ENCODE measurements at regions not wholly inside any gene's neighbourhood (a gene's known extent, or its start where the extent isn't known, plus 50 kb on each side); places are given as distances from the start of the nearest gene placed in this dataset.

- Histone ChIP-seq H3K79me2 (ENCODE audit: insufficient read depth, low read length) (no peaks in the 10 kb centered on the region), H3K9ac (ENCODE audit: low read length) (no peak overlapping the region), H3K4me3 (ENCODE audit: insufficient read depth, low read depth, low read length) (no peak overlapping the region), H3K9me3 (ENCODE audit: insufficient read depth, low read depth, low read length) (no peaks in the 10 kb centered on the region), H3K4me2 (ENCODE audit: low read length) (no peak overlapping the region), H3K27ac (ENCODE audit: low read depth, low read length) (no peak overlapping the region), H2AFZ (ENCODE audit: low read depth, low read length) (no peak overlapping the region), H3K4me1 (ENCODE audit: insufficient read depth, low read length) (no peaks in the 10 kb centered on the region), H3K36me3 (ENCODE audit: insufficient read depth, low read length) (no peaks in the 10 kb centered on the region), H3K27me3 (ENCODE audit: insufficient read depth, low read length) (no peaks in the 10 kb centered on the region), H4K20me1 (ENCODE audit: insufficient read depth, low read length) (no peaks in the 10 kb centered on the region)
- H3K4me1 Mint-ChIP-seq (ENCODE audit: low read depth, unreplicated experiment), result peaks cover 1% of the 10 kb centered on the region
- no peak overlapping the region for H3K4me3 Mint-ChIP-seq (ENCODE audit: unreplicated experiment)
- no peaks in the 10 kb centered on the region for H3K27me3 Mint-ChIP-seq (ENCODE audit: low read depth, unreplicated experiment)
- no peaks in the 10 kb centered on the region for H3K9me3 Mint-ChIP-seq (ENCODE audit: unreplicated experiment)
- DNase-seq (ENCODE audit: low read depth) (no peak), FAIRE-seq (no peak)
- no peak overlapping the region for H3K27ac Mint-ChIP-seq (ENCODE audit: unreplicated experiment)
- H3K36me3 Mint-ChIP-seq (ENCODE audit: low read depth, unreplicated experiment), result no peaks in the 10 kb centered on the region
- TF ChIP-seq CTCF (IDR thresholded peaks at IDR 0.05; ENCODE audit: insufficient read depth, low read depth, low read length) (no peak), EZH2 (IDR thresholded peaks at IDR 0.05; ENCODE audit: insufficient read depth, low read length) (no peak)
These were observed 196.3 kb upstream of the CHRM3 start for GRCh38 chr1:239189998-239190512.

GRCh38 chr1:239186487-239186886 lies 199.9 kb upstream of the CHRM3 start:
- TF ChIP-seq CTCF (IDR thresholded peaks at IDR 0.05; ENCODE audit: insufficient read depth, low read depth, low read length) (no peak), EZH2 (IDR thresholded peaks at IDR 0.05; ENCODE audit: insufficient read depth, low read length) (no peak)
- Histone ChIP-seq H3K4me3 (ENCODE audit: insufficient read depth, low read depth, low read length) (no peak overlapping the region), H3K9me3 (ENCODE audit: insufficient read depth, low read depth, low read length) (no peaks in the 10 kb centered on the region), H3K79me2 (ENCODE audit: insufficient read depth, low read length) (no peaks in the 10 kb centered on the region), H3K36me3 (ENCODE audit: insufficient read depth, low read length) (no peaks in the 10 kb centered on the region), H3K9ac (ENCODE audit: low read length) (no peak overlapping the region), H3K4me1 (ENCODE audit: insufficient read depth, low read length) (no peaks in the 10 kb centered on the region), H4K20me1 (ENCODE audit: insufficient read depth, low read length) (no peaks in the 10 kb centered on the region), H2AFZ (ENCODE audit: low read depth, low read length) (no peak overlapping the region), H3K4me2 (ENCODE audit: low read length) (no peak overlapping the region), H3K27me3 (ENCODE audit: insufficient read depth, low read length) (no peaks in the 10 kb centered on the region), H3K27ac (ENCODE audit: low read depth, low read length) (no peak overlapping the region)
- no peak overlapping the region for H3K27ac Mint-ChIP-seq (ENCODE audit: unreplicated experiment)
- peaks cover 9% of the 10 kb centered on the region for H3K4me1 Mint-ChIP-seq (ENCODE audit: low read depth, unreplicated experiment)
- DNase-seq (ENCODE audit: low read depth) (no peak), FAIRE-seq (no peak)
- H3K36me3 Mint-ChIP-seq (ENCODE audit: low read depth, unreplicated experiment), result no peaks in the 10 kb centered on the region
- no peaks in the 10 kb centered on the region for H3K9me3 Mint-ChIP-seq (ENCODE audit: unreplicated experiment)
- H3K4me3 Mint-ChIP-seq (ENCODE audit: unreplicated experiment), result no peak overlapping the region
- H3K27me3 Mint-ChIP-seq (ENCODE audit: low read depth, unreplicated experiment), result no peaks in the 10 kb centered on the region

GRCh38 chr1:239185245-239185619 lies 201.1 kb upstream of the CHRM3 start:
- H3K9me3 Mint-ChIP-seq (ENCODE audit: unreplicated experiment), result no peaks in the 10 kb centered on the region
- H4K20me1 ChIP-seq (ENCODE audit: insufficient read depth, low read length), result no peaks in the 10 kb centered on the region
- no peaks in the 10 kb centered on the region for H3K9me3 ChIP-seq (ENCODE audit: insufficient read depth, low read depth, low read length)
- no peak overlapping the region for H3K27ac ChIP-seq (ENCODE audit: low read depth, low read length)
- FAIRE-seq, result no peak
- no peaks in the 10 kb centered on the region for H3K27me3 ChIP-seq (ENCODE audit: insufficient read depth, low read length)
- H3K36me3 ChIP-seq (ENCODE audit: insufficient read depth, low read length), result no peaks in the 10 kb centered on the region
- H3K9ac ChIP-seq (ENCODE audit: low read length), result no peak overlapping the region
- no peaks in the 10 kb centered on the region for H3K79me2 ChIP-seq (ENCODE audit: insufficient read depth, low read length)
- no peak for DNase-seq (ENCODE audit: low read depth)
- H3K4me3 ChIP-seq (ENCODE audit: insufficient read depth, low read depth, low read length), result no peak overlapping the region
- no peaks in the 10 kb centered on the region for H3K27me3 Mint-ChIP-seq (ENCODE audit: low read depth, unreplicated experiment)
- no peak overlapping the region for H2AFZ ChIP-seq (ENCODE audit: low read depth, low read length)
- no peaks in the 10 kb centered on the region for H3K36me3 Mint-ChIP-seq (ENCODE audit: low read depth, unreplicated experiment)
- TF ChIP-seq EZH2 (IDR thresholded peaks at IDR 0.05; ENCODE audit: insufficient read depth, low read length) (no peak), CTCF (IDR thresholded peaks at IDR 0.05; ENCODE audit: insufficient read depth, low read depth, low read length) (no peak)
- H3K27ac Mint-ChIP-seq (ENCODE audit: unreplicated experiment), result no peak overlapping the region
- no peak overlapping the region for H3K4me3 Mint-ChIP-seq (ENCODE audit: unreplicated experiment)
- H3K4me2 ChIP-seq (ENCODE audit: low read length), result no peak overlapping the region
- peaks cover 9% of the 10 kb centered on the region for H3K4me1 Mint-ChIP-seq (ENCODE audit: low read depth, unreplicated experiment)
- no peaks in the 10 kb centered on the region for H3K4me1 ChIP-seq (ENCODE audit: insufficient read depth, low read length)

Measured in astrocyte (in vitro differentiated cells and primary cell).